ENCODE measurements at regions not wholly inside any gene's neighbourhood (a gene's known extent, or its start where the extent isn't known, plus 50 kb on each side); places are given as distances from the start of the nearest gene placed in this dataset.

GRCh38 chr4:190121759-190122158, 51.8 kb upstream of the DUX4 start:
- TF ChIP-seq CTCF (IDR thresholded peaks at IDR 0.05) (no peak), POLR2A (IDR thresholded peaks at IDR 0.05) (no peak), POLR2AphosphoS5 (IDR thresholded peaks at IDR 0.05) (no peak)

Data from stomach (tissue), 4 donors.